Panc1 (cell line): ENCODE measurements at regions not wholly inside any gene's neighbourhood (a gene's known extent, or its start where the extent isn't known, plus 50 kb on each side); places are given as distances from the start of the nearest gene placed in this dataset.
"Not testable (repeated sequence)": the region's sequence is repeated elsewhere in the genome, so short reads cannot be mapped to it uniquely, and the experiment has no call there.

Experiments used
- CTCF ChIP-seq: fragments of 450-650 bp; IDR thresholded peaks from 2 replicates; pipeline ENCODE4 v1.5.1; 2017; ENCODE audit warnings: mild to moderate bottlenecking
- POLR2AphosphoS5 ChIP-seq: IDR thresholded peaks from 2 replicates; pipeline ENCODE4 v1.6.1; 2012; ENCODE audit warnings: mild to moderate bottlenecking, low read depth, low read length, moderate library complexity
- REST ChIP-seq, 2 experiments: IDR thresholded peaks; 2 replicates each; pipeline ENCODE4 v1.6.1; 2011 to 2012; ENCODE audit warnings: low read depth in 2 of 2, control low read depth in 1 of 2, low read length in 1 of 2, mild to moderate bottlenecking in 1 of 2, moderate library complexity in 1 of 2; ENCODE audit not compliant: insufficient read depth in 1 of 2
- SIN3A ChIP-seq: IDR thresholded peaks from 2 replicates; pipeline ENCODE4 v1.6.1; 2012; ENCODE audit warnings: low read depth, mild to moderate bottlenecking, low read length, moderate library complexity, borderline replicate concordance; ENCODE audit not compliant: insufficient read depth
- TCF7L2 ChIP-seq: IDR thresholded peaks from 2 replicates; pipeline ENCODE4 v1.6.1; 2011; ENCODE audit warnings: mild to moderate bottlenecking, low read depth, low read length, inconsistent platforms

GRCh38 chrX:98850639-98851038 is 1559.4 kb downstream of the PCDH19 start:
- not testable (repeated sequence) for TF ChIP-seq POLR2AphosphoS5; SIN3A; REST (IDR thresholded peaks at IDR 0.05; ENCODE audit: insufficient read depth in 1 of 2, low read depth in 2 of 2, low read length in 1 of 2); TCF7L2
- TF ChIP-seq CTCF: peak; percentile 46
